ENCODE measurements at regions not wholly inside any gene's neighbourhood (a gene's known extent, or its start where the extent isn't known, plus 50 kb on each side); places are given as distances from the start of the nearest gene placed in this dataset.

DNA sequence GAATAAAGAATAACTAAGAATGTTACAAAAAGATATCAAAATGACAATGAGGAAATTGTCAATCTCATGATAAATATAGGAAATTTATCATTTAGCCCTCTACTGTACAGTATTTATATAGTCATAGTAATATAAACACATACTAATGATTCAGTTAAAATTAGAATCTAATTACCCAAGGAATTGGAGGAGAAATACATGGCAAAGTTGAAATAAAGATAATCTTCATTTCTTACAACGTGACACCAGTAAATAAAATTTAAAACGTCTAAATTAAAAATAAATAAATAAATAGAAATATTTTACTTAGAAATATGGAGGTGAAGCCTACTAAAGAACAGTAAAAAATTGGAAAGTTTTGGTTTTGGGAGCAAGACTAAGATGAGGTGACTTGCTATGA lies 2163.1 kb upstream of the PCDH20 start:
- TF ChIP-seq, protein P1, sequence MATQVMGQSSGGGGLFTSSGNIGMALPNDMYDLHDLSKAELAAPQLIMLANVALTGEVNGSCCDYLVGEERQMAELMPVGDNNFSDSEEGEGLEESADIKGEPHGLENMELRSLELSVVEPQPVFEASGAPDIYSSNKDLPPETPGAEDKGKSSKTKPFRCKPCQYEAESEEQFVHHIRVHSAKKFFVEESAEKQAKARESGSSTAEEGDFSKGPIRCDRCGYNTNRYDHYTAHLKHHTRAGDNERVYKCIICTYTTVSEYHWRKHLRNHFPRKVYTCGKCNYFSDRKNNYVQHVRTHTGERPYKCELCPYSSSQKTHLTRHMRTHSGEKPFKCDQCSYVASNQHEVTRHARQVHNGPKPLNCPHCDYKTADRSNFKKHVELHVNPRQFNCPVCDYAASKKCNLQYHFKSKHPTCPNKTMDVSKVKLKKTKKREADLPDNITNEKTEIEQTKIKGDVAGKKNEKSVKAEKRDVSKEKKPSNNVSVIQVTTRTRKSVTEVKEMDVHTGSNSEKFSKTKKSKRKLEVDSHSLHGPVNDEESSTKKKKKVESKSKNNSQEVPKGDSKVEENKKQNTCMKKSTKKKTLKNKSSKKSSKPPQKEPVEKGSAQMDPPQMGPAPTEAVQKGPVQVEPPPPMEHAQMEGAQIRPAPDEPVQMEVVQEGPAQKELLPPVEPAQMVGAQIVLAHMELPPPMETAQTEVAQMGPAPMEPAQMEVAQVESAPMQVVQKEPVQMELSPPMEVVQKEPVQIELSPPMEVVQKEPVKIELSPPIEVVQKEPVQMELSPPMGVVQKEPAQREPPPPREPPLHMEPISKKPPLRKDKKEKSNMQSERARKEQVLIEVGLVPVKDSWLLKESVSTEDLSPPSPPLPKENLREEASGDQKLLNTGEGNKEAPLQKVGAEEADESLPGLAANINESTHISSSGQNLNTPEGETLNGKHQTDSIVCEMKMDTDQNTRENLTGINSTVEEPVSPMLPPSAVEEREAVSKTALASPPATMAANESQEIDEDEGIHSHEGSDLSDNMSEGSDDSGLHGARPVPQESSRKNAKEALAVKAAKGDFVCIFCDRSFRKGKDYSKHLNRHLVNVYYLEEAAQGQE (IDR thresholded peaks at IDR 0.05; ENCODE audit: low read depth): no peak
- TF ChIP-seq CEBPB (IDR thresholded peaks at IDR 0.05) (no peak), YY1 (IDR thresholded peaks at IDR 0.05; ENCODE audit: low read depth) (no peak), EGR1 (IDR thresholded peaks at IDR 0.05) (no peak), EP300 (IDR thresholded peaks at IDR 0.05; ENCODE audit: borderline replicate concordance) (no peak), TAF1 (IDR thresholded peaks at IDR 0.05; ENCODE audit: low read depth) (no peak), TCF12 (IDR thresholded peaks at IDR 0.05; ENCODE audit: low read depth) (no peak), FOXM1 (IDR thresholded peaks at IDR 0.05; ENCODE audit: borderline replicate concordance, low read depth) (no peak), CREB1 (IDR thresholded peaks at IDR 0.05; ENCODE audit: low read depth) (no peak), NFIC (IDR thresholded peaks at IDR 0.05) (no peak), RAD21 (IDR thresholded peaks at IDR 0.05; ENCODE audit: low read depth) (no peak)
- TF ChIP-seq, protein P2, sequence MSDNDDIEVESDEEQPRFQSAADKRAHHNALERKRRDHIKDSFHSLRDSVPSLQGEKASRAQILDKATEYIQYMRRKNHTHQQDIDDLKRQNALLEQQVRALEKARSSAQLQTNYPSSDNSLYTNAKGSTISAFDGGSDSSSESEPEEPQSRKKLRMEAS (IDR thresholded peaks at IDR 0.05): no peak
- TF ChIP-seq, protein P3, sequence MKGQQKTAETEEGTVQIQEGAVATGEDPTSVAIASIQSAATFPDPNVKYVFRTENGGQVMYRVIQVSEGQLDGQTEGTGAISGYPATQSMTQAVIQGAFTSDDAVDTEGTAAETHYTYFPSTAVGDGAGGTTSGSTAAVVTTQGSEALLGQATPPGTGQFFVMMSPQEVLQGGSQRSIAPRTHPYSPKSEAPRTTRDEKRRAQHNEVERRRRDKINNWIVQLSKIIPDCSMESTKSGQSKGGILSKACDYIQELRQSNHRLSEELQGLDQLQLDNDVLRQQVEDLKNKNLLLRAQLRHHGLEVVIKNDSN (IDR thresholded peaks at IDR 0.05): no peak

DNA sequence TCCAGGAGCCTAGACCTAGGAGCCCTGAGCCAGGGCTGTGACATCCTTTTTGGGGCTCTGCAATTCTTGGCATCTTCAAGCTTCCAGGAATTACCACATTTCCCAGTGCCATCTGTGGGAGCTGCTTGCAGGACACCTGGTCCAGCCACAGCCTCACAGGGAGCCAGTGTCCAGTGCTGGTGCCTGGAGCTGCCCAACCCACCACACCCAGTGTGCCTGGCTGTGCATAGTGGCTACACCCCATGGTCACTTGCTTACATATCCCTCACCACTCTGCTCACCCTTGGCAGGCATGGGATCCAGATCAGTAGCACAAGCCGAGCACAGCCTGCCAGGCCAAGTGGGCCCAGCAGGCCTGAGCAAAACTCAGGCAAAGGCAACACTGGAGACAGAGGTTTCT lies 2151.4 kb upstream of the PCDH20 start:
- no peak for TF ChIP-seq ZBTB7A (IDR thresholded peaks at IDR 0.05; ENCODE audit: low read depth)
- no peak for TF ChIP-seq NFIC (IDR thresholded peaks at IDR 0.05)
- TF ChIP-seq, protein P3 (IDR thresholded peaks at IDR 0.05): no peak
- TF ChIP-seq TEAD4 (IDR thresholded peaks at IDR 0.05): no peak
- no peak for TF ChIP-seq YY1 (IDR thresholded peaks at IDR 0.05; ENCODE audit: low read depth)
- TF ChIP-seq, protein P1 (IDR thresholded peaks at IDR 0.05; ENCODE audit: low read depth): no peak
- no peak for TF ChIP-seq CEBPB (IDR thresholded peaks at IDR 0.05)
- TF ChIP-seq, protein P2 (IDR thresholded peaks at IDR 0.05): no peak
- TF ChIP-seq TAF1 (IDR thresholded peaks at IDR 0.05; ENCODE audit: low read depth): no peak
- TF ChIP-seq EP300 (IDR thresholded peaks at IDR 0.05; ENCODE audit: borderline replicate concordance): no peak
- no peak for TF ChIP-seq TCF12 (IDR thresholded peaks at IDR 0.05; ENCODE audit: low read depth)

DNA sequence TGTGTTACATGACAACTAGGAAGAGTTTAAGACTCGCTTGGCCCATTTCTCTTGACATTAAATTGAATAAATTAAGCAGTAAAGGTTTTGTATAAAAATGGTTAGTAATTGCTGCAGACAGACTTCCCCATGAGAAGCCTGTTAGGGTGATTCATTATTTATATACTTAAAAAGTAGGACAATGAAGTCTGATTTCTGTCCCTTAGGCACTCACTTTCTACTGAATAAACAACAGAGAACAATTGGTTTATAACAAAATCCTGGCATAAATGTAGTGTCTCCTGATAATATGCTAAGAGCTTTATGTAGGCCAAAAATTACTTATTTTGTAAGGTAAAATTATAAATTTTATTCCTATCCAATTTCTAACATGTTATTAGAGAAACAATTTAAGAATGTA lies 2138.5 kb upstream of the PCDH20 start:
- TF ChIP-seq, protein P3 (IDR thresholded peaks at IDR 0.05): no peak
- TF ChIP-seq TAF1 (IDR thresholded peaks at IDR 0.05; ENCODE audit: low read depth) (no peak), YY1 (IDR thresholded peaks at IDR 0.05; ENCODE audit: low read depth) (no peak), ZBTB7A (IDR thresholded peaks at IDR 0.05; ENCODE audit: low read depth) (no peak), NFIC (IDR thresholded peaks at IDR 0.05) (no peak), EGR1 (IDR thresholded peaks at IDR 0.05) (no peak)

DNA sequence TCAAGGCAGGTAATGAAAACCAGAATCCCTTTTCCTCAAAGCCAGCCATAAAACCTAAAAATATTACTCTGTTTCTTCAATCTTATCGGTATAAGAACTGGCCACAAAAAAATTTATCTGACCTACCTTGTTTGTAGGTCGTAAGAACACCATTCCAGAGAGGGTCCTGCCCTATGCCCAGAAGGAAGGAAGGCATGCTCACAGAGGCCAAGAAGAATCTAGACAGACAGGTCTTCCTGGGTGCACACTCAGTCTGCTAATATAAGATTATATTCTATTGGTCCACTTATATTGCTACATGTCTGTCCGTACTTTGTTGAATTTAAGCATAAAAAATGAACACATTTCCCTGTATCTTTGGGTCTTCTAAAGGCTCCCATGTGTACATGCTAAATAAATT lies 2136.1 kb upstream of the PCDH20 start:
- no peak for TF ChIP-seq YY1 (IDR thresholded peaks at IDR 0.05; ENCODE audit: low read depth)
- TF ChIP-seq, protein P2 (IDR thresholded peaks at IDR 0.05): no peak
- no peak for TF ChIP-seq EP300 (IDR thresholded peaks at IDR 0.05; ENCODE audit: borderline replicate concordance)
- TF ChIP-seq FOXM1 (IDR thresholded peaks at IDR 0.05; ENCODE audit: borderline replicate concordance, low read depth): no peak
- no peak for TF ChIP-seq CREB1 (IDR thresholded peaks at IDR 0.05; ENCODE audit: low read depth)
- no peak for TF ChIP-seq TEAD4 (IDR thresholded peaks at IDR 0.05)
- no peak for TF ChIP-seq TCF12 (IDR thresholded peaks at IDR 0.05; ENCODE audit: low read depth)
- no peak for TF ChIP-seq NFIC (IDR thresholded peaks at IDR 0.05)
- no peak for TF ChIP-seq TAF1 (IDR thresholded peaks at IDR 0.05; ENCODE audit: low read depth)
- TF ChIP-seq, protein P1 (IDR thresholded peaks at IDR 0.05; ENCODE audit: low read depth): no peak
